Keratinocyte (primary cell): ENCODE measurements at regions not wholly inside any gene's neighbourhood (a gene's known extent, or its start where the extent isn't known, plus 50 kb on each side); places are given as distances from the start of the nearest gene placed in this dataset.

Experiments
- DNase-seq: peaks from one replicate; pipeline ENCODE4 v3.0.0-alpha.2; 2011; ENCODE audit warnings: low read depth, missing footprints, low spot score
- FAIRE-seq: peaks from 2 replicates; lab custom pipeline; 2011; peaks lifted over from hg19 to GRCh38; lab: Jason Lieb, UNC
- H2AFZ ChIP-seq: 2 replicates; pipeline ENCODE4 v1.6.0; 2012; ENCODE audit warnings: low read length, control low read depth, inconsistent platforms; ENCODE audit not compliant: control insufficient read depth
- H3K27ac ChIP-seq: 2 replicates; pipeline ENCODE4 v1.5.1; 2011; ENCODE audit warnings: low read length; ENCODE audit not compliant: control insufficient read depth, insufficient read depth
- H3K27me3 ChIP-seq: 3 replicates; pipeline ENCODE4 v1.6.0; 2011; ENCODE audit warnings: low read length; ENCODE audit not compliant: control insufficient read depth, insufficient read depth; ENCODE audit errors: extremely low read depth
- H3K36me3 ChIP-seq, 2 experiments: 2 replicates in 1 of 2; 3 replicates in 1 of 2; pipeline ENCODE4 v1.5.1; 2011; ENCODE audit warnings: low read length in 2 of 2, mild to moderate bottlenecking in 1 of 2; ENCODE audit not compliant: control insufficient read depth in 2 of 2, insufficient read depth in 2 of 2; ENCODE audit errors: extremely low read depth in 1 of 2
- H3K4me1 ChIP-seq: 3 replicates; pipeline ENCODE4 v1.5.1; 2011; ENCODE audit warnings: low read length; ENCODE audit not compliant: control insufficient read depth, insufficient read depth; ENCODE audit errors: extremely low read depth
- H3K4me2 ChIP-seq: 3 replicates; pipeline ENCODE4 v1.6.0; 2011; ENCODE audit warnings: low read depth, low read length; ENCODE audit not compliant: control insufficient read depth, insufficient read depth; ENCODE audit errors: extremely low read depth
- H3K4me3 ChIP-seq, 3 experiments: fragments of 200-600 bp in 1 of 3; sonication (generic) in 1 of 3; 2 replicates in 2 of 3; 3 replicates in 1 of 3; pipeline ENCODE4 v1.5.1; 2011 to 2016; ENCODE audit warnings: low read length in 3 of 3, mild to moderate bottlenecking in 3 of 3, control low read depth in 2 of 3, inconsistent platforms in 1 of 3, low read depth in 1 of 3, mixed read lengths in 1 of 3, mixed run types in 1 of 3, moderate library complexity in 1 of 3; ENCODE audit not compliant: control insufficient read depth in 2 of 3, insufficient read depth in 2 of 3; ENCODE audit errors: extremely low read depth in 1 of 3
- H3K79me2 ChIP-seq: 2 replicates; pipeline ENCODE4 v1.6.0; 2012; ENCODE audit warnings: low read length; ENCODE audit not compliant: control insufficient read depth, insufficient read depth
- H3K9ac ChIP-seq: 3 replicates; pipeline ENCODE4 v1.6.0; 2011; ENCODE audit warnings: low read length; ENCODE audit not compliant: control insufficient read depth, insufficient read depth; ENCODE audit errors: extremely low read depth
- H3K9me1 ChIP-seq: 3 replicates; pipeline ENCODE4 v1.6.0; 2011; ENCODE audit warnings: low read length; ENCODE audit not compliant: control insufficient read depth, insufficient read depth; ENCODE audit errors: extremely low read depth
- H3K9me3 ChIP-seq: 2 replicates; pipeline ENCODE4 v1.5.1; 2012; ENCODE audit warnings: low read depth, low read length; ENCODE audit not compliant: control insufficient read depth
- H4K20me1 ChIP-seq: 3 replicates; pipeline ENCODE4 v1.6.0; 2011; ENCODE audit warnings: low read length; ENCODE audit not compliant: control insufficient read depth, insufficient read depth; ENCODE audit errors: extremely low read depth
- EZH2 ChIP-seq: IDR thresholded peaks from one replicate; pipeline ENCODE4 v1.6.1; 2012; ENCODE audit warnings: inconsistent platforms, mild to moderate bottlenecking, low read length, moderate library complexity
- dilution Hi-C: fragments of 300-500 bp; cut with MboI; formaldehyde crosslinking; loops from one replicate; pipeline ENCODE4 v1.7.0; 2020; ENCODE audit warnings: low sequenced_read_pairs; ENCODE audit not compliant: extremely low pct_ligation_motif_present
- TF ChIP-seq, protein P1 (sequence below), 3 experiments: IDR thresholded peaks in 1 of 3; conservative IDR thresholded peaks in 1 of 3; optimal IDR thresholded peaks in 1 of 3; 2 replicates in 2 of 3; 3 replicates in 1 of 3; pipeline versions ENCODE3 to v1.5.1; 2011; ENCODE audit warnings: low read length in 3 of 3, mild to moderate bottlenecking in 3 of 3, moderate library complexity in 2 of 3, control low read depth in 1 of 3, inconsistent platforms in 1 of 3; ENCODE audit not compliant: insufficient read depth in 2 of 3; ENCODE audit errors: extremely low read depth in 1 of 3

DNA sequence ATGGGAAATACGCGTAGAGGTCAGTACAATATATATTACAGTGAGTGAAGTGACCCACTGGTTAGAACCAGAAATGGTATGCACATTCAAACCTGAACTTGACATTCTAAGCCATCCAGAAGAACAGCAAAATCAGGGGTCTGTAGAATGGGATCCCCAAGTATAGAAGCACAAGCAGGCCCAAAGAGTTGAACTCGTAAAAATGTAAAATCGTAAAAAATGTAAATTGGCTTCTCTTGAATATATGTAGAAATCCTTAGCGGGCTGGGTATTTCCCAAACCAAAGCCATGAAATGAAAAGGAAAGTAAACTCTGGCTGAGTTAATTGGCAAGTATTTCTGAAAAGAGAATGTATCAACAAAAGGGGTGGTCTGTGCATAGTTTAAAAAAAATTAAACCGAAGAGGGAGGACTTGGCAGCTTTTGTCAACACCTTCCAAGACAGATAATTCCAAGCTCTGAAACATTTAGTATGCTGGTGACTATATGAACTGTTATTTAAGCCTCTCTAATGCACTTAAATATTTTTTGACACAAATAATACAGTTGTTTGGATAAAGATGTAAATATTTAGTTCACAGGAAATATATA lies 1505.6 kb upstream of the FLRT2 start:
- Histone ChIP-seq H3K36me3 (no peaks in the 10 kb centered on the region), H3K4me1 (no peaks in the 10 kb centered on the region), H3K9me3 (no peaks in the 10 kb centered on the region), H4K20me1 (no peaks in the 10 kb centered on the region), H3K4me3 (no peak overlapping the region), H2AFZ (no peak overlapping the region), H3K4me2 (no peak overlapping the region), H3K27ac (no peak overlapping the region), H3K9ac (no peak overlapping the region), H3K79me2 (no peaks in the 10 kb centered on the region), H3K9me1 (no peaks in the 10 kb centered on the region), H3K27me3 (no peaks in the 10 kb centered on the region)
- no peak for DNase-seq
- dilution Hi-C loops = no loop called here
- no peak for TF ChIP-seq EZH2
- TF ChIP-seq, protein P1, sequence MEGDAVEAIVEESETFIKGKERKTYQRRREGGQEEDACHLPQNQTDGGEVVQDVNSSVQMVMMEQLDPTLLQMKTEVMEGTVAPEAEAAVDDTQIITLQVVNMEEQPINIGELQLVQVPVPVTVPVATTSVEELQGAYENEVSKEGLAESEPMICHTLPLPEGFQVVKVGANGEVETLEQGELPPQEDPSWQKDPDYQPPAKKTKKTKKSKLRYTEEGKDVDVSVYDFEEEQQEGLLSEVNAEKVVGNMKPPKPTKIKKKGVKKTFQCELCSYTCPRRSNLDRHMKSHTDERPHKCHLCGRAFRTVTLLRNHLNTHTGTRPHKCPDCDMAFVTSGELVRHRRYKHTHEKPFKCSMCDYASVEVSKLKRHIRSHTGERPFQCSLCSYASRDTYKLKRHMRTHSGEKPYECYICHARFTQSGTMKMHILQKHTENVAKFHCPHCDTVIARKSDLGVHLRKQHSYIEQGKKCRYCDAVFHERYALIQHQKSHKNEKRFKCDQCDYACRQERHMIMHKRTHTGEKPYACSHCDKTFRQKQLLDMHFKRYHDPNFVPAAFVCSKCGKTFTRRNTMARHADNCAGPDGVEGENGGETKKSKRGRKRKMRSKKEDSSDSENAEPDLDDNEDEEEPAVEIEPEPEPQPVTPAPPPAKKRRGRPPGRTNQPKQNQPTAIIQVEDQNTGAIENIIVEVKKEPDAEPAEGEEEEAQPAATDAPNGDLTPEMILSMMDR (optimal IDR thresholded peaks at IDR 0.05 in 1 of 3, IDR thresholded peaks at IDR 0.05 in 1 of 3, conservative IDR thresholded peaks at IDR 0.05 in 1 of 3; ENCODE audit: extremely low read depth in 1 of 3, insufficient read depth in 2 of 3, low read length in 3 of 3) = no peak
- no peak for FAIRE-seq

DNA sequence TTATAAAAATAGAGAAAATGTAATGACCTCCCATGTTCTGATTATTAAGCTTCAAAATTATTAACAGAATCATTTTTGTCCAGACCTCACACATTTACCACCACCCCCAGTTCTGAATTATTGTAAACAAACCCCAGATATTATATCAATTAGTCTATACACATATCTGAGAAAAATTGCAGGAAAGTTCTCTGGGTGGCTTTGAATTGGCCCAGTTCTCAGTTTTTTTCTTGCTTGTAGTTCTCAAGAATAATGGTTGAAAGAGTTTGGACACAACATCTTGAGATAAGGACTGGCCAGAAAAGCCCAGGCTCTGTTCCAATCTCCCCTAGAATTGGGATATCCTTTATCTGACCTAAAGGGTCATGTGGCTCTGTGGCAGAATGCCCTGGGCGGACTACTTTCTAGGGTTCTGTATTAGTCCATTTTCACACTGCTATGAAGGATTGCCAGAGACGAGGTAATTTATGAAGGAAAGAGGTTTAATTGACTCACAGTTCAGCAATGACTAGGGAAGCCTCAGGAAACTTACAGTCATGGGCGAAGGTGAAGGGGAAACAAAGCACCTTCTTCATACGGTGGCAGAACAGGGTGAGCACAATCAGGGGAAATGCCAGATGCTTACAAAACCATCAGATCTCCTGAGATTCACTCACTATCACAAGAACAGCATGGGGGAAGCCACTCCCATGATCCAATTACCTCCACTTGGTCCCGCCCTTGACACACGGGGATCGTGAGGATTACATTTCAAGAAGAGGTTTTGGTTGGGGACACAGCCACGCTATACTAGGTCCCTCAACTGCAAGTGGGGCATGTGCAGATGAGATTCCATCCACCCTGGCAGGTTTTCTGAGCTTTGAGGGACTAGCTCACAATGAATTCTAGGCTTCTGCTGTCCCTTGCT lies 1504.6 kb upstream of the FLRT2 start:
- dilution Hi-C loops = no loop called here
- H3K9ac ChIP-seq = no peak overlapping the region
- no peaks in the 10 kb centered on the region for H3K27me3 ChIP-seq
- no peaks in the 10 kb centered on the region for H3K9me3 ChIP-seq
- no peaks in the 10 kb centered on the region for H3K9me1 ChIP-seq
- H3K27ac ChIP-seq = no peak overlapping the region
- no peaks in the 10 kb centered on the region for H3K4me1 ChIP-seq
- FAIRE-seq (no peak), DNase-seq (no peak)
- no peaks in the 10 kb centered on the region for H3K36me3 ChIP-seq
- H4K20me1 ChIP-seq = no peaks in the 10 kb centered on the region
- H3K4me2 ChIP-seq = no peak overlapping the region
- no peak overlapping the region for H3K4me3 ChIP-seq
- H3K79me2 ChIP-seq = no peaks in the 10 kb centered on the region
- no peak overlapping the region for H2AFZ ChIP-seq
- no peak for TF ChIP-seq EZH2
- TF ChIP-seq, protein P1 (optimal IDR thresholded peaks at IDR 0.05 in 1 of 3, IDR thresholded peaks at IDR 0.05 in 1 of 3, conservative IDR thresholded peaks at IDR 0.05 in 1 of 3; ENCODE audit: extremely low read depth in 1 of 3, insufficient read depth in 2 of 3, low read length in 3 of 3) = no peak
